ENCODE measurements at regions not wholly inside any gene's neighbourhood (a gene's known extent, or its start where the extent isn't known, plus 50 kb on each side); places are given as distances from the start of the nearest gene placed in this dataset.

- Histone ChIP-seq H3K23ac (ENCODE audit: insufficient read length) (no peak overlapping the region), H3K4me2 (ENCODE audit: insufficient read depth in 1 of 2, low read depth in 2 of 2, low read length in 2 of 2) (no peak overlapping the region), H3K9me3 (ENCODE audit: insufficient read depth in 2 of 2, low read depth in 1 of 2, low read length in 1 of 2) (no peaks in the 10 kb centered on the region), H4K91ac (replicated peaks; ENCODE audit: insufficient read length, low read length) (no peak overlapping the region), H3K23me2 (ENCODE audit: low read depth, low read length) (no peaks in the 10 kb centered on the region), H2BK20ac (ENCODE audit: low read length) (no peak overlapping the region), H2BK15ac (ENCODE audit: low read length) (no peak overlapping the region), H3K18ac (ENCODE audit: extremely low read depth, low read length) (no peak overlapping the region), H3K27me3 (replicated peaks in 1 of 4; ENCODE audit: control insufficient read depth in 3 of 4, extremely low read depth in 1 of 4, insufficient read depth in 3 of 4, low read length in 3 of 4) (no peaks in the 10 kb centered on the region), H4K5ac (ENCODE audit: insufficient read length, low read depth, low read length) (no peak overlapping the region), H3K4ac (replicated peaks; ENCODE audit: insufficient read length, low read depth, low read length) (no peak overlapping the region), H4K20me1 (replicated peaks in 1 of 2; ENCODE audit: control insufficient read depth in 1 of 2, insufficient read depth in 2 of 2, low read length in 2 of 2) (no peaks in the 10 kb centered on the region), H3K56ac (replicated peaks; ENCODE audit: insufficient read length, low read depth, low read length) (no peak overlapping the region), H3K4me3 (ENCODE audit: extremely low read depth in 1 of 4, insufficient read depth in 2 of 4, low read depth in 3 of 4, low read length in 4 of 4) (no peak overlapping the region), H2AK5ac (ENCODE audit: low read depth, low read length) (no peak overlapping the region), H3K14ac (ENCODE audit: insufficient read length) (no peak overlapping the region), H3K9ac (replicated peaks in 1 of 4; ENCODE audit: extremely low read depth in 1 of 4, low read depth in 3 of 4, low read length in 3 of 4) (no peak overlapping the region), H2BK120ac (replicated peaks; ENCODE audit: low read depth, low read length) (no peak overlapping the region), H4K8ac (ENCODE audit: extremely low read depth, insufficient read depth, low read length) (no peak overlapping the region), H3K79me1 (ENCODE audit: low read depth, low read length) (no peaks in the 10 kb centered on the region), H3K36me3 (ENCODE audit: control insufficient read depth in 2 of 4, insufficient read depth in 4 of 4, low read length in 3 of 4) (no peaks in the 10 kb centered on the region), H2AFZ (ENCODE audit: low read length) (no peak overlapping the region), H3K79me2 (ENCODE audit: control insufficient read depth in 1 of 2, insufficient read depth in 2 of 2, low read length in 2 of 2) (no peaks in the 10 kb centered on the region), H2BK12ac (ENCODE audit: low read depth, low read length) (no peak overlapping the region), H3K4me1 (replicated peaks in 1 of 4; ENCODE audit: control insufficient read depth in 3 of 4, insufficient read depth in 4 of 4, low read length in 3 of 4) (no peaks in the 10 kb centered on the region), H2BK5ac (ENCODE audit: low read depth, low read length) (no peak overlapping the region), H3K27ac (ENCODE audit: low read depth, low read length) (no peak overlapping the region)
- ChIA-PET CTCF (ENCODE audit: partially characterized antibody) (no interaction called here), POLR2A (ENCODE audit: partially characterized antibody) (interaction anchor here (0.6 kb wide), 1 partner anchor 938 kb away, joined by 4 read pairs; no protein-coding TSS in a partner anchor)
- no peak for DNase-seq (ENCODE audit: low read depth in 1 of 2, low spot score in 2 of 2)
- TF ChIP-seq USF2 (IDR thresholded peaks at IDR 0.05; ENCODE audit: low read length), result no peak
- no peak for TF ChIP-seq SP2 (IDR thresholded peaks at IDR 0.05; ENCODE audit: low read length)
- TF ChIP-seq HDAC6 (IDR thresholded peaks at IDR 0.05; ENCODE audit: low read depth, low read length), result no peak
- TF ChIP-seq KDM1A (IDR thresholded peaks at IDR 0.05; ENCODE audit: borderline replicate concordance, low read length), result no peak
- no peak for TF ChIP-seq SUZ12 (IDR thresholded peaks at IDR 0.05; ENCODE audit: low read length)
- TF ChIP-seq RAD21 (IDR thresholded peaks at IDR 0.05 in 1 of 2, conservative IDR thresholded peaks at IDR 0.05 in 1 of 2; ENCODE audit: low read depth in 2 of 2, low read length in 2 of 2), result no peak
- TF ChIP-seq PHF8 (conservative IDR thresholded peaks at IDR 0.05; ENCODE audit: low read depth, low read length), result no peak
- TF ChIP-seq KDM5A (IDR thresholded peaks at IDR 0.05; ENCODE audit: low read length), result no peak
- no peak for TF ChIP-seq SIN3A (conservative IDR thresholded peaks at IDR 0.05 in 1 of 2, IDR thresholded peaks at IDR 0.05 in 1 of 2; ENCODE audit: low read depth in 1 of 2, low read length in 2 of 2)
- no peak for FAIRE-seq
- WGBS, 2 experiments (ENCODE audit: extremely low coverage in 1 of 2, insufficient coverage in 1 of 2, insufficient read length in 1 of 2, insufficient replicate concordance in 2 of 2, low coverage in 1 of 2, low lambda C conversion rate in 2 of 2, missing lambda C conversion rate in 1 of 2), result 82% methylated on average over 1 of the region's 1 CpG; no CpG with 5 or more reads in 1 of the 2 experiments
Measured at GRCh38 chr14:29278301-29279263, 512.0 kb downstream of the FOXG1 start.
